ENCODE measurements at regions not wholly inside any gene's neighbourhood (a gene's known extent, or its start where the extent isn't known, plus 50 kb on each side); places are given as distances from the start of the nearest gene placed in this dataset.

DNA sequence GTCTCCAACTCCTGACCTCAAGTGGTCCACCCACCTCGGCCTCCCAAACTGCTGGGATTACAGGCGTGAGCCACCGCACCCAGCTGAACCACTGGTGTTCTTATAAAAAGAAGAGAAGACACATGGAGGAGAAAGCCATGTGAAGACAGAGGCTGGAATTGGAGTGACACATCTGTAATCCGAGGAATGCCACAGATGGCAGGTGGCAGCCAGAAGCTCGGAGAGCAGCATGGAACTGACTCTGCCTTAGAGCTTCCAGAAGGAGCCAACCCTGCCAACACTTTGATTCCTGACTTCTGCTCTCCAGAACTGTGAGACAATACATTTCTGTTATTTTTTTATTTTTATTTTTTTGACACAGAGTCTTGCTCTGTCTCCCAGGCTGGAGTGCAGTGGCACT is 59.0 kb upstream of the ATP2B4 start:
- Histone ChIP-seq H3K27me3 (no peaks in the 10 kb centered on the region), H3K27ac (no peak overlapping the region), H3K9me3 (no peaks in the 10 kb centered on the region), H3K36me3 (no peaks in the 10 kb centered on the region), H3K4me1 (no peaks in the 10 kb centered on the region), H3K4me3 (no peak overlapping the region)
- TF ChIP-seq, protein P1, sequence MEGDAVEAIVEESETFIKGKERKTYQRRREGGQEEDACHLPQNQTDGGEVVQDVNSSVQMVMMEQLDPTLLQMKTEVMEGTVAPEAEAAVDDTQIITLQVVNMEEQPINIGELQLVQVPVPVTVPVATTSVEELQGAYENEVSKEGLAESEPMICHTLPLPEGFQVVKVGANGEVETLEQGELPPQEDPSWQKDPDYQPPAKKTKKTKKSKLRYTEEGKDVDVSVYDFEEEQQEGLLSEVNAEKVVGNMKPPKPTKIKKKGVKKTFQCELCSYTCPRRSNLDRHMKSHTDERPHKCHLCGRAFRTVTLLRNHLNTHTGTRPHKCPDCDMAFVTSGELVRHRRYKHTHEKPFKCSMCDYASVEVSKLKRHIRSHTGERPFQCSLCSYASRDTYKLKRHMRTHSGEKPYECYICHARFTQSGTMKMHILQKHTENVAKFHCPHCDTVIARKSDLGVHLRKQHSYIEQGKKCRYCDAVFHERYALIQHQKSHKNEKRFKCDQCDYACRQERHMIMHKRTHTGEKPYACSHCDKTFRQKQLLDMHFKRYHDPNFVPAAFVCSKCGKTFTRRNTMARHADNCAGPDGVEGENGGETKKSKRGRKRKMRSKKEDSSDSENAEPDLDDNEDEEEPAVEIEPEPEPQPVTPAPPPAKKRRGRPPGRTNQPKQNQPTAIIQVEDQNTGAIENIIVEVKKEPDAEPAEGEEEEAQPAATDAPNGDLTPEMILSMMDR (IDR thresholded peaks at IDR 0.05), result no peak
- no peak for DNase-seq (ENCODE audit: low spot score)

- no peaks in the 10 kb centered on the region for H3K9me3 ChIP-seq
- H3K27me3 ChIP-seq, result no peaks in the 10 kb centered on the region
- no peak for DNase-seq (ENCODE audit: low spot score)
- no peak overlapping the region for H3K4me3 ChIP-seq
- no peaks in the 10 kb centered on the region for H3K36me3 ChIP-seq
- no peaks in the 10 kb centered on the region for H3K4me1 ChIP-seq
- no peak overlapping the region for H3K27ac ChIP-seq
- TF ChIP-seq, protein P1 (IDR thresholded peaks at IDR 0.05), result no peak
These were observed 56.9 kb upstream of the ATP2B4 start for GRCh38 chr1:203569490-203570318.

DNA sequence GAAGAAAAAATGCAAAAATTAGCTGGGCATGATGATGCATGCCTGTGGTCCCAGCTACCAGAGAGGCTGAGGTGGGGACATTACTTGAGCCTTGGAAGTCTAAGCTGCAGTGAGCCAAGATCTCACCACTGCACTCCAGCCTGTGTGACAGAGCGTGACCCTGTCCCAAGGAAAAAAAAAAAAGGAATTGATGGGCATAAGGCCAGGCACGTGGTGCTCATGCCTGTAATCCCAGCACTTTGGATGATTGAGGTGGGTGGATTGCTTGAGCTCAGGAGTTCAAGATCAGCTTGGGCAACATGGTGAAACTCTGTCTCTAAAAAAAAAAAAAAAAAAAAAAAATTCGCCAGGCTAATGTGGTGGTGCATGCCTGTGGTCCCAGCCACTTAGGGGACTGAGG is 55.8 kb upstream of the ATP2B4 start:
- Histone ChIP-seq H3K27ac (no peak overlapping the region), H3K4me3 (no peak overlapping the region), H3K27me3 (no peaks in the 10 kb centered on the region), H3K36me3 (no peaks in the 10 kb centered on the region), H3K9me3 (no peaks in the 10 kb centered on the region), H3K4me1 (no peaks in the 10 kb centered on the region)
- DNase-seq (ENCODE audit: low spot score), result no peak
- TF ChIP-seq, protein P1 (IDR thresholded peaks at IDR 0.05), result no peak

GRCh38 chr1:203571661-203572060 is 55.0 kb upstream of the ATP2B4 start:
- no peak for DNase-seq (ENCODE audit: low spot score)
- Histone ChIP-seq H3K27me3 (no peaks in the 10 kb centered on the region), H3K4me3 (no peak overlapping the region), H3K9me3 (no peaks in the 10 kb centered on the region), H3K36me3 (no peaks in the 10 kb centered on the region), H3K27ac (no peak overlapping the region), H3K4me1 (no peaks in the 10 kb centered on the region)
- TF ChIP-seq, protein P1 (IDR thresholded peaks at IDR 0.05), result no peak

- no peak for DNase-seq (ENCODE audit: low spot score)
- Histone ChIP-seq H3K36me3 (no peaks in the 10 kb centered on the region), H3K27ac (no peak overlapping the region), H3K4me1 (no peaks in the 10 kb centered on the region), H3K27me3 (no peaks in the 10 kb centered on the region), H3K4me3 (no peak overlapping the region), H3K9me3 (no peaks in the 10 kb centered on the region)
- TF ChIP-seq, protein P1 (IDR thresholded peaks at IDR 0.05), result no peak
These were observed 54.5 kb upstream of the ATP2B4 start for GRCh38 chr1:203572134-203572625.
